Eye (tissue), 1 donor: ENCODE measurements at regions not wholly inside any gene's neighbourhood (a gene's known extent, or its start where the extent isn't known, plus 50 kb on each side); places are given as distances from the start of the nearest gene placed in this dataset.
"Not testable (repeated sequence)": the region's sequence is repeated elsewhere in the genome, so short reads cannot be mapped to it uniquely, and the experiment has no call there.

ENCODE experiments used
- DNase-seq: peaks from one replicate; pipeline ENCODE4 v3.0.0-alpha.2; 2015

- not testable (repeated sequence) for DNase-seq
Measured at GRCh38 chr9:22845243-22845642, 398.6 kb downstream of the DMRTA1 start.

- DNase-seq: no peak
Measured at GRCh38 chr9:22855980-22856379, 409.4 kb downstream of the DMRTA1 start.

- no peak for DNase-seq
Measured at GRCh38 chr9:22857316-22857715, 410.7 kb downstream of the DMRTA1 start.

- no peak for DNase-seq
Measured at GRCh38 chr9:22863106-22863505, 416.5 kb downstream of the DMRTA1 start.

GRCh38 chr9:22863736-22864135 is 417.1 kb downstream of the DMRTA1 start:
- no peak for DNase-seq

- DNase-seq: no peak
Measured at GRCh38 chr9:22893196-22893843, 446.7 kb downstream of the DMRTA1 start.

GRCh38 chr9:22898591-22898990 is 452.0 kb downstream of the DMRTA1 start:
- no peak for DNase-seq

- DNase-seq: no peak
Measured at GRCh38 chr9:22911632-22912031, 465.0 kb downstream of the DMRTA1 start.

- DNase-seq: no peak
Measured at GRCh38 chr9:22913026-22913425, 466.4 kb downstream of the DMRTA1 start.

- DNase-seq: no peak
Measured at GRCh38 chr9:22913518-22913917, 466.9 kb downstream of the DMRTA1 start.

- no peak for DNase-seq
Measured at GRCh38 chr9:22916148-22916547, 469.5 kb downstream of the DMRTA1 start.

- no peak for DNase-seq
Measured at GRCh38 chr9:22919423-22919822, 472.8 kb downstream of the DMRTA1 start.

- DNase-seq: no peak
Measured at GRCh38 chr9:22921742-22922141, 475.1 kb downstream of the DMRTA1 start.

GRCh38 chr9:22922222-22922621 is 475.6 kb downstream of the DMRTA1 start:
- DNase-seq: no peak

GRCh38 chr9:22954550-22954949 is 507.9 kb downstream of the DMRTA1 start:
- DNase-seq: no peak

- DNase-seq: no peak
Measured at GRCh38 chr9:22954964-22955363, 508.3 kb downstream of the DMRTA1 start.

- no peak for DNase-seq
Measured at GRCh38 chr9:22969350-22969979, 522.8 kb downstream of the DMRTA1 start.

- DNase-seq: no peak
Measured at GRCh38 chr9:22970434-22970975, 523.9 kb downstream of the DMRTA1 start.

GRCh38 chr9:22975951-22976350 is 529.3 kb downstream of the DMRTA1 start:
- no peak for DNase-seq

GRCh38 chr9:22976454-22976853 is 529.8 kb downstream of the DMRTA1 start:
- no peak for DNase-seq

- DNase-seq: not testable (repeated sequence)
Measured at GRCh38 chr9:22980429-22980828, 533.8 kb downstream of the DMRTA1 start.

GRCh38 chr9:22986556-22986955 is 539.9 kb downstream of the DMRTA1 start:
- no peak for DNase-seq

GRCh38 chr9:22990349-22990748 is 543.7 kb downstream of the DMRTA1 start:
- DNase-seq: no peak

GRCh38 chr9:22992780-22993179 is 546.2 kb downstream of the DMRTA1 start:
- no peak for DNase-seq

- DNase-seq: no peak
Measured at GRCh38 chr9:22997923-22998322, 551.3 kb downstream of the DMRTA1 start.
